HepG2 (cell line): ENCODE measurements at regions not wholly inside any gene's neighbourhood (a gene's known extent, or its start where the extent isn't known, plus 50 kb on each side); places are given as distances from the start of the nearest gene placed in this dataset.

Experiments
- ATAC-seq: fragments of 200-7000 bp; cut with Tn5 transposase; 3 replicates; pipeline ENCODE4 v1.9.1; 2020; ENCODE audit warnings: mild to moderate bottlenecking, moderate library complexity
- BruUV-seq: library from RNA; stranded (reverse); fragments of 400-500 nt; replicated peaks from 2 replicates; lab custom pipeline; 2021; lab: Mats Ljungman, UMichigan
- CTCF ChIA-PET: fragments of 300-600 bp; formaldehyde crosslinking; extraction: SDS; loops from one replicate; lab custom pipeline; 2021; ENCODE audit warnings: low total read pairs, inconsistent platforms, low intra/inter-chr PET ratio; lab: Yijun Ruan, JAX
- POLR2A ChIA-PET: fragments of 350-600 bp; sonication (Branson Sonifier 250); formaldehyde crosslinking; loops from one replicate; lab custom pipeline; 2020; ENCODE audit warnings: antibody characterized with exemption, inconsistent platforms; lab: Yijun Ruan, JAX
- DNase-seq: peaks from one replicate; pipeline ENCODE4 v3.0.0-alpha.2; 2015; ENCODE audit warnings: low spot score
- FAIRE-seq: peaks from 3 replicates; lab custom pipeline; 2011; peaks lifted over from hg19 to GRCh38; lab: Jason Lieb, UNC
- H2AFZ ChIP-seq: one replicate; pipeline ENCODE4 v1.6.1; 2011; ENCODE audit warnings: low read length, inconsistent platforms
- H3K27ac ChIP-seq: fragments of 300-600 bp; 3 replicates; pipeline ENCODE4 v1.8.0; 2011; ENCODE audit warnings: mixed run types, mild to moderate bottlenecking, mixed read lengths, low read length, inconsistent platforms; ENCODE audit not compliant: insufficient read depth; ENCODE audit errors: extremely low read length
- H3K27me3 ChIP-seq, 2 experiments: fragments of 200-600 bp in 1 of 2; 2 replicates in 1 of 2; 3 replicates in 1 of 2; pipeline versions ENCODE4 v1.6.0 to v1.8.0; 2011; ENCODE audit warnings: low read length in 2 of 2, mild to moderate bottlenecking in 2 of 2, moderate library complexity in 2 of 2, inconsistent platforms in 1 of 2; ENCODE audit not compliant: insufficient read depth in 2 of 2, control insufficient read depth in 1 of 2
- H3K36me3 ChIP-seq, 2 experiments: fragments of 200-600 bp in 1 of 2; replicated peaks in 1 of 2; 2 replicates in 1 of 2; 3 replicates in 1 of 2; pipeline versions ENCODE4 v1.5.1 to v1.8.0; 2011; ENCODE audit warnings: low read length in 2 of 2, inconsistent platforms in 1 of 2; ENCODE audit not compliant: insufficient read depth in 2 of 2, control insufficient read depth in 1 of 2
- H3K4me1 ChIP-seq: 2 replicates; pipeline ENCODE4 v1.5.1; 2012; ENCODE audit warnings: low read length, inconsistent platforms; ENCODE audit not compliant: insufficient read depth
- H3K4me2 ChIP-seq: 2 replicates; pipeline ENCODE4 v1.6.0; 2011; ENCODE audit warnings: low read depth, low read length, inconsistent platforms
- H3K4me3 ChIP-seq, 3 experiments: fragments of 200-600 bp in 1 of 3; sonication (generic), shearing (Covaris generic) in 1 of 3; replicated peaks in 1 of 3; 2 replicates each; pipeline ENCODE4 v1.5.1; 2011 to 2016; ENCODE audit warnings: low read length in 3 of 3, inconsistent platforms in 2 of 3, low read depth in 2 of 3, mild to moderate bottlenecking in 2 of 3, control low read depth in 1 of 3, mixed read lengths in 1 of 3; ENCODE audit not compliant: insufficient read depth in 1 of 3
- H3K79me2 ChIP-seq: one replicate; pipeline ENCODE4 v1.6.1; 2011; ENCODE audit warnings: low read length, inconsistent platforms; ENCODE audit not compliant: insufficient read depth
- H3K9ac ChIP-seq: 2 replicates; pipeline ENCODE4 v1.6.0; 2011; ENCODE audit warnings: mild to moderate bottlenecking, low read depth, low read length, inconsistent platforms; ENCODE audit not compliant: insufficient read depth
- H3K9me3 ChIP-seq: 2 replicates; pipeline ENCODE4 v1.5.1; 2012; ENCODE audit warnings: mild to moderate bottlenecking, low read length
- H4K20me1 ChIP-seq: 2 replicates; pipeline ENCODE4 v1.6.0; 2011; ENCODE audit warnings: inconsistent platforms, mild to moderate bottlenecking, low read length, moderate library complexity; ENCODE audit not compliant: insufficient read depth
- ELF4 ChIP-seq: sonication (generic); formaldehyde crosslinking; IDR thresholded peaks from 2 replicates; pipeline ENCODE4 v1.5.0; 2020; ENCODE audit warnings: missing genetic modification reagents, mild to moderate bottlenecking, moderate library complexity, borderline replicate concordance
- NONO ChIP-seq, 2 experiments: fragments of 450-650 bp in 1 of 2; sonication (generic) in 1 of 2; formaldehyde crosslinking in 1 of 2; IDR thresholded peaks in 1 of 2; conservative IDR thresholded peaks in 1 of 2; 2 replicates each; pipeline versions ENCODE4 v1.6.1 to v1.8.0; 2017 to 2022; ENCODE audit warnings: mild to moderate bottlenecking in 1 of 2, missing genetic modification reagents in 1 of 2, moderate library complexity in 1 of 2
- POLR2AphosphoS2 ChIP-seq: IDR thresholded peaks from 2 replicates; pipeline ENCODE4 v1.6.1; 2011; ENCODE audit warnings: low read depth, low read length, improper control_type of control experiment
- SOX13 ChIP-seq, 3 experiments: fragments of 450-650 bp in 1 of 3; sonication (generic) in 1 of 3; formaldehyde crosslinking in 1 of 3; IDR thresholded peaks in 2 of 3; conservative IDR thresholded peaks in 1 of 3; 2 replicates each; pipeline versions ENCODE4 v1.5.0 to v1.6.1; 2016 to 2020; ENCODE audit warnings: antibody characterized with exemption in 1 of 3, mild to moderate bottlenecking in 1 of 3, missing compliant biosample characterization in 1 of 3, missing genetic modification reagents in 1 of 3, moderate library complexity in 1 of 3
- TEAD2 ChIP-seq: sonication (generic); formaldehyde crosslinking; IDR thresholded peaks from 2 replicates; pipeline ENCODE4 v1.9.0; 2021; ENCODE audit warnings: missing genetic modification reagents
- TIGD3 ChIP-seq: sonication (generic); formaldehyde crosslinking; IDR thresholded peaks from 2 replicates; pipeline ENCODE4 v1.5.1; 2020; ENCODE audit warnings: mild to moderate bottlenecking, missing genetic modification reagents, borderline replicate concordance
- ZBTB14 ChIP-seq: sonication (generic); formaldehyde crosslinking; IDR thresholded peaks from 2 replicates; pipeline ENCODE4 v1.4.0; 2020; ENCODE audit warnings: missing genetic modification reagents
- ZNF354B ChIP-seq: sonication (generic); formaldehyde crosslinking; IDR thresholded peaks from 2 replicates; pipeline ENCODE4 v1.8.0; 2022; ENCODE audit warnings: mild to moderate bottlenecking, missing genetic modification reagents
- ZNF446 ChIP-seq: sonication (generic); formaldehyde crosslinking; IDR thresholded peaks from 2 replicates; pipeline ENCODE4 v1.5.0; 2020; ENCODE audit warnings: mild to moderate bottlenecking, missing genetic modification reagents
- ZNF496 ChIP-seq: sonication (generic); formaldehyde crosslinking; IDR thresholded peaks from 2 replicates; pipeline ENCODE4 v1.8.1; 2023; ENCODE audit warnings: mild to moderate bottlenecking, moderate library complexity, missing genetic modification reagents; ENCODE audit not compliant: insufficient replicate concordance
- ZNF615 ChIP-seq: sonication (generic); formaldehyde crosslinking; IDR thresholded peaks from 2 replicates; pipeline ENCODE4 v1.5.0; 2020; ENCODE audit warnings: mild to moderate bottlenecking, missing genetic modification reagents, borderline replicate concordance
- ZNF704 ChIP-seq: sonication (generic); formaldehyde crosslinking; IDR thresholded peaks from 2 replicates; pipeline ENCODE4 v1.8.1; 2023; ENCODE audit warnings: mild to moderate bottlenecking, inconsistent platforms, moderate library complexity, missing genetic modification reagents, borderline replicate concordance
- ZNF781 ChIP-seq: sonication (generic); formaldehyde crosslinking; IDR thresholded peaks from 2 replicates; pipeline ENCODE4 v1.5.1; 2020; ENCODE audit warnings: borderline replicate concordance, mild to moderate bottlenecking, missing genetic modification reagents; ENCODE audit errors: not compliant biosample characterization
- ZNF841 ChIP-seq: sonication (generic); formaldehyde crosslinking; IDR thresholded peaks from 2 replicates; pipeline ENCODE4 v1.8.1; 2023; ENCODE audit warnings: missing genetic modification reagents, borderline replicate concordance
- ZNF850 ChIP-seq: sonication (generic); formaldehyde crosslinking; conservative IDR thresholded peaks from 2 replicates; pipeline ENCODE4 v1.9.0; 2021; ENCODE audit warnings: mild to moderate bottlenecking, missing genetic modification reagents
- WGBS: methylation state at CpG from one replicate; pipeline ENCODE4 v1.1.6; 2017; ENCODE audit warnings: low lambda C conversion rate; 5-methylcytosine and 5-hydroxymethylcytosine counted together
- in situ Hi-C: cut with HindIII; loops from 2 replicates; pipeline ENCODE4 v1.10.0; 2017; ENCODE audit warnings: low pct_unique_long_range_greater_than_20kb; ENCODE audit not compliant: extremely low pct_ligation_motif_present
- intact Hi-C: fragments of 100-400 bp; cut with micrococcal nuclease; formaldehyde crosslinking; loops from one replicate; pipeline ENCODE4 v1.10.0; 2022; ENCODE audit not compliant: unreplicated experiment
- TF ChIP-seq, protein P1 (sequence below): sonication (generic); formaldehyde crosslinking; IDR thresholded peaks from 2 replicates; pipeline ENCODE4 v1.4.0; 2020; ENCODE audit warnings: missing genetic modification reagents, mild to moderate bottlenecking, borderline replicate concordance
- TF ChIP-seq, protein P2 (sequence below): sonication (generic); formaldehyde crosslinking; IDR thresholded peaks from 2 replicates; pipeline ENCODE4 v1.4.0; 2020; ENCODE audit warnings: missing genetic modification reagents

GRCh38 chr4:79563219-79563618, 155.2 kb upstream of the GK2 start:
- Histone ChIP-seq H3K36me3 (no peaks in the 10 kb centered on the region), H3K27ac (no peak overlapping the region), H3K9ac (no peak overlapping the region), H3K27me3 (no peaks in the 10 kb centered on the region), H4K20me1 (no peaks in the 10 kb centered on the region), H3K79me2 (no peaks in the 10 kb centered on the region), H3K4me1 (no peaks in the 10 kb centered on the region), H3K9me3 (no peaks in the 10 kb centered on the region), H3K4me2 (no peak overlapping the region), H3K4me3 (no peak overlapping the region), H2AFZ (no peak overlapping the region)
- ATAC-seq (no peak), DNase-seq (no peak), FAIRE-seq (no peak)
- no TSS peak for BruUV-seq
- ChIA-PET CTCF (no interaction called here), POLR2A (no interaction called here)
- 0% methylated on average over 1 of the region's 1 CpG for WGBS
- in situ Hi-C loops (no loop called here), intact Hi-C loops (no loop called here)
- no peak for TF ChIP-seq ZNF615 (CRISPR knock-in tag)
- no peak for TF ChIP-seq SOX13 (IDR thresholded peaks at IDR 0.05)
- no peak for TF ChIP-seq SOX13 (CRISPR knock-in tag; conservative IDR thresholded peaks at IDR 0.05 in 1 of 2, IDR thresholded peaks at IDR 0.05 in 1 of 2)
- no peak for TF ChIP-seq TEAD2 (CRISPR knock-in tag)
- no peak for TF ChIP-seq ELF4 (CRISPR knock-in tag)
- TF ChIP-seq POLR2AphosphoS2: no peak
- TF ChIP-seq ZNF446 (CRISPR knock-in tag): no peak
- TF ChIP-seq ZNF354B (CRISPR knock-in tag): no peak
- TF ChIP-seq TIGD3 (CRISPR knock-in tag): no peak
- TF ChIP-seq, protein P1, sequence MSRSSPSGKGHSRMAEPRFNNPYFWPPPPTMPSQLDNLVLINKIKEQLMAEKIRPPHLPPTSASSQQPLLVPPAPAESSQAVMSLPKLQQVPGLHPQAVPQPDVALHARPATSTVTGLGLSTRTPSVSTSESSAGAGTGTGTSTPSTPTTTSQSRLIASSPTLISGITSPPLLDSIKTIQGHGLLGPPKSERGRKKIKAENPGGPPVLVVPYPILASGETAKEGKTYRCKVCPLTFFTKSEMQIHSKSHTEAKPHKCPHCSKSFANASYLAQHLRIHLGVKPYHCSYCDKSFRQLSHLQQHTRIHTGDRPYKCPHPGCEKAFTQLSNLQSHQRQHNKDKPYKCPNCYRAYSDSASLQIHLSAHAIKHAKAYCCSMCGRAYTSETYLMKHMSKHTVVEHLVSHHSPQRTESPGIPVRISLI (CRISPR knock-in tag): no peak
- no peak for TF ChIP-seq ZNF496
- no peak for TF ChIP-seq ZBTB14 (CRISPR knock-in tag)
- TF ChIP-seq ZNF850 (CRISPR knock-in tag): no peak
- no peak for TF ChIP-seq ZNF781 (CRISPR knock-in tag)
- no peak for TF ChIP-seq ZNF841 (CRISPR knock-in tag)
- no peak for TF ChIP-seq ZNF704 (CRISPR knock-in tag)
- TF ChIP-seq NONO (IDR thresholded peaks at IDR 0.05): no peak
- no peak for TF ChIP-seq NONO (CRISPR knock-in tag; conservative IDR thresholded peaks at IDR 0.05)
- TF ChIP-seq, protein P2, sequence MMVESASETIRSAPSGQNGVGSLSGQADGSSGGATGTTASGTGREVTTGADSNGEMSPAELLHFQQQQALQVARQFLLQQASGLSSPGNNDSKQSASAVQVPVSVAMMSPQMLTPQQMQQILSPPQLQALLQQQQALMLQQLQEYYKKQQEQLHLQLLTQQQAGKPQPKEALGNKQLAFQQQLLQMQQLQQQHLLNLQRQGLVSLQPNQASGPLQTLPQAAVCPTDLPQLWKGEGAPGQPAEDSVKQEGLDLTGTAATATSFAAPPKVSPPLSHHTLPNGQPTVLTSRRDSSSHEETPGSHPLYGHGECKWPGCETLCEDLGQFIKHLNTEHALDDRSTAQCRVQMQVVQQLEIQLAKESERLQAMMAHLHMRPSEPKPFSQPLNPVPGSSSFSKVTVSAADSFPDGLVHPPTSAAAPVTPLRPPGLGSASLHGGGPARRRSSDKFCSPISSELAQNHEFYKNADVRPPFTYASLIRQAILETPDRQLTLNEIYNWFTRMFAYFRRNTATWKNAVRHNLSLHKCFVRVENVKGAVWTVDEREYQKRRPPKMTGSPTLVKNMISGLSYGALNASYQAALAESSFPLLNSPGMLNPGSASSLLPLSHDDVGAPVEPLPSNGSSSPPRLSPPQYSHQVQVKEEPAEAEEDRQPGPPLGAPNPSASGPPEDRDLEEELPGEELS (CRISPR knock-in tag): no peak
